ENCODE measurements at regions not wholly inside any gene's neighbourhood (a gene's known extent, or its start where the extent isn't known, plus 50 kb on each side); places are given as distances from the start of the nearest gene placed in this dataset.

DNA sequence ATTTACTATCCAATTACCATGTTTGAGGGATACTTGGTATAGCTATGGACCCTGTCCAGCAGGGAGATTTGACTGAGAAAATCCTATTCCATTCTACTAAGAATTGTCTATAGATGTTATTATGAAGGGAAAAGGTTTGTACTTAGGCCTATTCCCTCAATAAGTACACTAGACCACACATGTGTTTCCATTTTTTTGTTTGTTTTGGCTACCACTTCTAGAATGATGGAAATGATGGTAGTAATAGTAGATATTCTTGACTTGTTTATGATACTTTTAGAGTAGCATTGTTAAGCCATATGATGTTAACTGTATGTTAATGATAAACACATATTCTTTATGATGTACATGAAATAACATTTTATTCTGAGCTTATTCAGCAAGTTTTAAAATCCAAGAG lies 144.8 kb downstream of the OGFRL1 start:
- intact Hi-C loops (cut with DNase I) = no loop called here
- H3K4me3 ChIP-seq = no peak overlapping the region
- TF ChIP-seq POLR2A (IDR thresholded peaks at IDR 0.05) = no peak
- TF ChIP-seq, protein P1, sequence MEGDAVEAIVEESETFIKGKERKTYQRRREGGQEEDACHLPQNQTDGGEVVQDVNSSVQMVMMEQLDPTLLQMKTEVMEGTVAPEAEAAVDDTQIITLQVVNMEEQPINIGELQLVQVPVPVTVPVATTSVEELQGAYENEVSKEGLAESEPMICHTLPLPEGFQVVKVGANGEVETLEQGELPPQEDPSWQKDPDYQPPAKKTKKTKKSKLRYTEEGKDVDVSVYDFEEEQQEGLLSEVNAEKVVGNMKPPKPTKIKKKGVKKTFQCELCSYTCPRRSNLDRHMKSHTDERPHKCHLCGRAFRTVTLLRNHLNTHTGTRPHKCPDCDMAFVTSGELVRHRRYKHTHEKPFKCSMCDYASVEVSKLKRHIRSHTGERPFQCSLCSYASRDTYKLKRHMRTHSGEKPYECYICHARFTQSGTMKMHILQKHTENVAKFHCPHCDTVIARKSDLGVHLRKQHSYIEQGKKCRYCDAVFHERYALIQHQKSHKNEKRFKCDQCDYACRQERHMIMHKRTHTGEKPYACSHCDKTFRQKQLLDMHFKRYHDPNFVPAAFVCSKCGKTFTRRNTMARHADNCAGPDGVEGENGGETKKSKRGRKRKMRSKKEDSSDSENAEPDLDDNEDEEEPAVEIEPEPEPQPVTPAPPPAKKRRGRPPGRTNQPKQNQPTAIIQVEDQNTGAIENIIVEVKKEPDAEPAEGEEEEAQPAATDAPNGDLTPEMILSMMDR (IDR thresholded peaks at IDR 0.05) = no peak

DNA sequence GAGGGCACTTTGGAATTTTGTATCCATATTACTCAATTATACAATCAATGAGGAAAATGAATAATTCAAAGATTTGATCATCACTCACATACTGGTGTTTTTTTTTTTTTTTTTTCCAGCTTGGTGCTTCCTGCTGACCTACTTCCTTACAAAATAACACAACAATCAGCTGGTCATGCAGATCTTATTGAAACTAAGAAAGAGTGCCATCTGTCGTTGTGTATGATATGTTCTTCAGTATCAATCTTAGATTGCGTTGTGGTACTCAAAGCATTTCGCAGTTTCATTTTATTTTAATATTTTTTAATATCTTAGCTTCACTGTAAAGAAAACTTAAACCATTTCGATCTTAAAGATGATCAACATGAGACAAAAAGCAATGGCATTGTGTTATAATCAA lies 155.6 kb downstream of the OGFRL1 start:
- DNase-seq (no peak), ATAC-seq (peak; percentile 83 to 97 (median 85))
- no peak overlapping the region for H3K27ac ChIP-seq
- TF ChIP-seq POLR2A (IDR thresholded peaks at IDR 0.05) = no peak
- TF ChIP-seq, protein P1 (IDR thresholded peaks at IDR 0.05) = peak; percentile 31 to 42 (median 37)
- no peaks in the 10 kb centered on the region for H3K9me3 ChIP-seq
- H3K4me1 ChIP-seq = no peaks in the 10 kb centered on the region
- H3K36me3 ChIP-seq = no peaks in the 10 kb centered on the region
- WGBS (ENCODE audit: insufficient coverage, low coverage, low lambda C conversion rate, missing lambda C conversion rate) = 37% methylated on average over 4 of the region's 4 CpGs
- intact Hi-C loops (cut with DNase I) = no loop called here
- no peaks in the 10 kb centered on the region for H3K27me3 ChIP-seq
- H3K4me3 ChIP-seq = no peak overlapping the region

More for the DNA sequence above, 144.8 kb downstream of the OGFRL1 start:
- ATAC-seq (no peak), DNase-seq (no peak)
- no peaks in the 10 kb centered on the region for H3K27me3 ChIP-seq
- H3K27ac ChIP-seq = no peak overlapping the region
- no peaks in the 10 kb centered on the region for H3K36me3 ChIP-seq
- no peaks in the 10 kb centered on the region for H3K4me1 ChIP-seq
- H3K9me3 ChIP-seq = no peaks in the 10 kb centered on the region

DNA sequence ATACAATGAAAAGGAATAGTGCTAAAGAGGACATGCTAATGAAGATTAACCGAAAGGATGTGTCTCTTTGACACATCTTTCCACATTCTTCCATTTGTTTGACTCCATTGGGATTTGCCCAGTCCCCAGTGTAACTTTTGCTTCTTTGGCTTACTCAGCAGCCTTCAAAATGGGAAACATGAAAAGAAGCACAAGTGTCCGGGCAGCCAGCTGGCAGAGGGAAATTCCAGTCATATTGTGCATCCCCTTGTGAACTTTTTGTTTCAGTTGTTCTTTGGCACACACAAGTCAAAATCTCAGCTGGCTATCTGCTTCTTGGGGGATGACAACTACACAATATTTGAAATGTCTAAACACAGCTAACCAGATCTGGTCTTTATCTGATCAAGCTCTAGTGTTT lies 157.4 kb downstream of the OGFRL1 start:
- intact Hi-C loops (cut with DNase I) = no loop called here
- TF ChIP-seq, protein P1 (IDR thresholded peaks at IDR 0.05) = no peak
- TF ChIP-seq POLR2A (IDR thresholded peaks at IDR 0.05) = no peak
- no peak for DNase-seq

DNA sequence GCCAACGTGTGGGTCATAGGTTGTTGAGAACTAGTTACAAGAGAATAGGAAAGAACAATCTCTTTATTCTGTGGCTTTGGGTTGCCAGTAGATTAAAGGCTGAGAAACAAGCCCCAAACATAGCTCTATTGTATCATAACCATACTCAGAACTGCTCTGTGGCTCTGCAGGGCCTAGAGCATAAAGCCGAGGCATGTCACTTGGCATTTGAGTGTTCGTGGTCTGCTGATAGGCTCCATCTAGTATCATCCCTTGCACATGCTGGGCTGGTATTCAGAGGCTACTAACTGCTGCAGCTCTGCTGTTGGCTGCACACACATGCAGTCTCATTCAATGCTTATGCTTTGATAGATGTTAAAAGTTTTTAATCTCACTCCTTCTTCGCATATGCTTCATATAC lies 157.9 kb downstream of the OGFRL1 start:
- Histone ChIP-seq H3K27ac (no peak overlapping the region), H3K9me3 (no peaks in the 10 kb centered on the region), H3K36me3 (no peaks in the 10 kb centered on the region), H3K27me3 (no peaks in the 10 kb centered on the region), H3K4me3 (no peak overlapping the region), H3K4me1 (no peaks in the 10 kb centered on the region)
- ATAC-seq (no peak), DNase-seq (no peak)
- TF ChIP-seq, protein P1 (IDR thresholded peaks at IDR 0.05) = no peak
- no peak for TF ChIP-seq POLR2A (IDR thresholded peaks at IDR 0.05)
- WGBS (ENCODE audit: insufficient coverage, low coverage, low lambda C conversion rate, missing lambda C conversion rate) = 64% methylated on average over 2 of the region's 4 CpGs
- intact Hi-C loops (cut with DNase I) = no loop called here

More for the DNA sequence above, 157.4 kb downstream of the OGFRL1 start:
- ATAC-seq = no peak
- Histone ChIP-seq H3K4me1 (no peaks in the 10 kb centered on the region), H3K4me3 (no peak overlapping the region), H3K27me3 (no peaks in the 10 kb centered on the region), H3K36me3 (no peaks in the 10 kb centered on the region), H3K9me3 (no peaks in the 10 kb centered on the region), H3K27ac (no peak overlapping the region)
- WGBS (ENCODE audit: insufficient coverage, low coverage, low lambda C conversion rate, missing lambda C conversion rate) = 53% methylated on average over 2 of the region's 2 CpGs

DNA sequence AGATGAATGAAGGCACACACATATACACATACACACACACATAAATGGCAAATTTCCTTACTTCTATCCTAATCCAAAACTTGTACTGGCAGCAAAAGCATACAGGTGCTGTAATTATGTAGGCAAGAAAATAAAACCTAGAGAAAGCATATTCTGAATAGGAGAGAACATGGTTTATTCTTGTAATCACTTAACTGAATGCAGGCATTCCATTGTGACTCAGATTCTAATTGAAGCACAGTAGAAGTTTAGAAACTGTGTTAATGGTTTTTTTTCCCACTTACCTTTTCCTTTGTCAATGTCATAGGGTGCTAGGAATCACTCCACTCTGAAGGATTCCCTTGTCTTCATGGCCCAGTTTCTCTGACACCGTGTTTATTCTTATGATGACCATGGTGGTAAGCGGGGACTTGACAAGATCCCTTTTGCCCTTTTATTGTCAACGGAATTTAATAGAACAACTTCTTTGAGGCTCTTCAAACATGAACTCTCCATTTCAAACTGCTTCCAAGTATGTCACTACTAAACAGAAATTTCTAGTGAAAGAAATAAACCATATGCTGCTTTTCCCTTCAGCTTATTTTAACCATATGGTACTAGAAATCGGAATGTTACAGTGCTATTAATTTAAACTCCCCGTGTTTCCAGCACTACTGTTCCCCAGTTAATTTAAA lies 164.2 kb downstream of the OGFRL1 start:
- WGBS (ENCODE audit: insufficient coverage, low coverage, low lambda C conversion rate, missing lambda C conversion rate) = 67% methylated on average over 5 of the region's 5 CpGs
- Histone ChIP-seq H3K36me3 (no peaks in the 10 kb centered on the region), H3K4me3 (no peak overlapping the region), H3K27ac (no peak overlapping the region), H3K4me1 (no peaks in the 10 kb centered on the region), H3K9me3 (no peaks in the 10 kb centered on the region), H3K27me3 (no peaks in the 10 kb centered on the region)
- ATAC-seq = no peak
- intact Hi-C loops (cut with DNase I) = no loop called here
- TF ChIP-seq, protein P1 (IDR thresholded peaks at IDR 0.05) = no peak
- TF ChIP-seq POLR2A (IDR thresholded peaks at IDR 0.05) = no peak
- no peak for DNase-seq
